NCI-H524 (cell line): ENCODE measurements at regions not wholly inside any gene's neighbourhood (a gene's known extent, or its start where the extent isn't known, plus 50 kb on each side); places are given as distances from the start of the nearest gene placed in this dataset.

Experiments
- DNase-seq, 2 experiments: peaks; one replicate each; lab custom pipeline; 2025; lab: John Stamatoyannopoulos, UW

DNA sequence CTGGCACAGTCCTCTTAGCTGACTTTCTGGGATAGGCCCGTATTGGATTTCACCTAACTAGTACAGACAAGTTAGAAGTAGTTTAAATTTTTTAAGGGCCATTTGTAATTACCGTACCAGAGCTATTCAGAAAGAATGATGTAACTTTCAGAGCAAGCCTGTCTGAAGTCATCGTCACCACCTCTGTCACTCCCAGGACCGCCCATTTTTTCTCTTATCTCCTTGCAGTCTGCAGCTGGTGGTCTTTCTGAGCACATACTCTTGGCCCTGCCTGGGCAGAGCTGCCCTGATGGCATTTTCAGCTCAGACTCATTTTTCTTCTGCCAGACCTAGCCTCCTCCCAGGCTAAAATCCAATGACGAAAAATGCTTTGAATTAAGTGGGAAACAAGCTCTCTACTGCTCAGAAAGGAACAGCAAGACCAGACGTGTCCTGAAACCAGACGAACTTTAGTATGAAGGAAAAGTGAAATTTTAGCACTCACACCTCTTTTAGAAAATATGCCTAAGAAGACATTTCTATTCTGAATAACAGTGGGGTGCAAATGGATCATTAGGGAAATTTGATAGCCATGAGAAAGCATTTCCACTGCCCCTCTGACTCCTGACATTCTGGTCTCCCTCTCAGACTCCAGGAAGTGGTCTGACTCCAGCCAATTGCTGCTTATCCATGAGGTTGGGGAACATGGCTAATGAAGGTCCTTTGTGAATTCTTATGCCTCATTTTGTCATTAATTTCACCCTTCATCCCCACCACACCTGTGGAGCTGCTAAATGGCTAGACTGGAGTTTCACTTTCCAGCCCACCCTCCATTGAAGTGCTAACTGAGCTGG lies 162.4 kb upstream of the GYPA start:
- no peak for DNase-seq

GRCh38 chr4:144304025-144304424 lies 163.5 kb upstream of the GYPA start:
- DNase-seq: no peak

GRCh38 chr4:144310535-144310934 lies 170.0 kb upstream of the GYPA start:
- DNase-seq: no peak

- no peak for DNase-seq
Observed at GRCh38 chr4:144313370-144313769, 172.9 kb upstream of the GYPA start.

DNA sequence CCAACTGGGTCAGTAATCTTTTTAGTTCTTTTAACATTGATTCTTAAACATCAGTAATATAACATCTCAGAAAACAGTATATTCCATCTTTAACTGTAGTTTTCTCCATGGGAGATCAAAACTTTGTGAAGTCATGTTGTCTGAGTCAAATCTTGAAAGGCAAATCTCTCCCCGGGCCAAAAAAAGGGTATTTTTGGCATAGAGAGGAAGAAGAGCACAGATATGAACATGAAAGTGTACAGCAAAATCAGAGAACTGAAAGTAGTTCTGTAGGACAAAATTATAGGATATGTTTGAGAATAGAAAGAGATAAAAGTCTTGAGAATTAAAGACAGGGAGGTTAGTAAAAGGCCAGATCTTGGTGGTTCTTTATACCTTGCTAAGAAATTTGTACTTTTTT lies 176.4 kb upstream of the GYPA start:
- no peak for DNase-seq

DNA sequence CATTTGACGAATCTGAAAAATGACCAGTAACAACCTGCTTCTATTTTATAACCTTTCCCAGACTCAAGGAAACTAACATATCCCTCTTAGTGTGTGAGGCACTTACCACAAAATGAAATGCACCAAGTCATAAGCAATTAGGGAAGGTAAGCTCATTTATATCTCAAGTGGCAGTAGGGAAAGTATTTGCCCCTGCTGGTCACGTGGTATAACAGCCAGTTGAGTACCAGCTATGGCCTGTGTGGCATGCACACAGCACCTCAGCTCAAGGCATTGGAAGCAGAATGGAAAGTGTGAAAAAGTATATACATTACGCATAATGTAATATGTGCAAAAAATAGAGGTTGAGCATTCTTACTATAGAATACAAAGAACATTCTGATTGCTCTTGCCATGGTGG lies 178.3 kb upstream of the GYPA start:
- DNase-seq: no peak

- DNase-seq: no peak
Observed at GRCh38 chr4:144336633-144337032, 196.1 kb upstream of the GYPA start.

DNA sequence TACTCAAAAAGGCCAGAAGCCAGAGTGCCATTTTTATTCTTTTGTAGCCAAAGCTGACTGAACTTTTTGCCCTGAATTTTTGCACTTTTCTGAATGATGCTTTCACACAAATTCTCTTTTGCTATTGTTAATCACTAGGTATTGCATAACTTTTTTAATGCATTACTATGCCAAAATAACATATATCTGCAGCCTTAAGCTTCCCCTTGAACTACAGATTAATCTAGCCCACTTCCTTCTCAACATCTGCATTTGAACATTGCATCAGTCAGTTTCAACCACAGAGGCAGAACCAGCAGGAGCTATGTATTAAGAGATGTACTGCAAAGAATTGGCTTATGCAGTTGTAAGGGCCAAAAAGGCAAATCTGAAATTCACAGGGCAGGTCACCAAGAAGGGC lies 197.6 kb upstream of the GYPA start:
- DNase-seq: no peak

- no peak for DNase-seq
Observed at GRCh38 chr4:144338834-144339233, 198.3 kb upstream of the GYPA start.

GRCh38 chr4:144340931-144341330 lies 200.4 kb upstream of the GYPA start:
- DNase-seq: no peak

DNA sequence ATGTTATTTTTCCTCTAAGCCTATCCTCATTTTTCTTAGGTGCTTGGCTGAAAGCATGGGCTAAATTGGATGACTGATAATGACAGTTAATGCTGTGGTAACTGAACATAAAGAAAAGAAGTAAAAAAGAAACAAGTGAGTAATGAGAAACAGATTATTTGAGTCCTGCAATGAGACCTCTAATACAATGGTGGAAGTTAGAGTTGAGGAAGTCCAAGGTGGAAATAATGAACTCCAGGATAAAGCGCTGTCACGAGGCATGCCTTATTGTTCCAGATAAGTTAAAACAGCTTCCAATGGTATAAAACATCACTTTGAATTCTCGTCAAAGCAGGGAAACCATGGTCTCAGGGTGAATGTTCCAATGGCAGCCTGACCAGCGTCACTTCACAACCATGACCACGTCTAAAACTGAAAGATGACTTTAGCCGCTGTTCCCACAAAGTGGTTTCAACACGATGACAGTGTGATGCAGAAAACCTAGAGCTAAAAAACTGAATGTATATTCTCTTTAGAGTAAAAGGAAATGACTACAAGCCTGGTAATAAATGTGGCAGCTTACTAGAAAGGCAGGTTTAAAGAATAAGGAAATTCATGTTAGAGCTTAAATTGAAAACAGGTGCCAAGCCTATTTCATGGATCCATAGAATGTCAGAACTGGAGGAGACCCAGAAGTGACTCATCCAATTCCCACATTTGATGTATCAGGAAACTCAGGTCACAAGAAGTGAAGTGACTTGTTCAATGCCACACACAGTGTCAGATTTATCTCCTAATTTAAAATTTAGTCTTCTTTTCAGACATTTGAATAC lies 202.6 kb upstream of the GYPA start:
- no peak for DNase-seq

DNA sequence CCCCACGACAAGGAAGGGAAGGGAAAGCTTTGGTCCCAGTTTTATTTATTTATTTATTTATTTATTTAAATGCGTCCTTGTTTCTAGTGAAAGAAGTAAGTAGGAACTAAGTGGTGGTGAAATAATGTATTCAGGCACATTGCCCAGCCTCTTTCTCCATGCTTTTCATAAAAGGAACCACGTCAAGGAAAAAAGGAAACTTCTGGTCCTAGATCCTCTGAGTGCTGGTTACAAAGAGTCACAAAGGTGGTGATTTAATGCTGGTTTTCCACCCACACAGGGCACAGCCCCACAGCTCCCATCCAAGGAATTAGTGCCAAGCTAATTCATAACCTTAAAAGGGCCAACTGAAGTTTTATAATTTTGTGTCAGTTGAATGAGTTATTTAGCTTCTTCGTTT lies 206.6 kb upstream of the GYPA start:
- no peak for DNase-seq

DNA sequence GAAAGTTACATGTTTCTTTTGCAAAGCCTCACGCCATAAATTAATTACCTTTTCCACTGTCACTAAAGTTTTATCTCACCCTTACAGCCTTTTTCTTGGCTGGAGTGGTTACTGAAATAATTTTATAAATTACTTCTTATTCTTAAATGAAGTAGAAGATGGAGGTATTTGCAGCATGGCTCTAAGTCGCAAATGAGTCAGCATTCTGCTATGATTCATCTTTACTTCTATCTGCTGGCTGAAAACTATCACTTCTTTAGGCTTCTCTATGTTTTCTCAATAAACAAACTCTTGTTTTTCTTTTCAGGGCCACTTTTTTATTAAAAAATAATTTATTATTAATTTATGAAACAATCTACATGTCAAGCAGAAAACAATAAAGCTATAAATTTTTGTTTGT lies 210.2 kb upstream of the GYPA start:
- DNase-seq: no peak

- DNase-seq: no peak
Observed at GRCh38 chr4:144351306-144351705, 210.8 kb upstream of the GYPA start.

GRCh38 chr4:144353292-144353691 lies 212.8 kb upstream of the GYPA start:
- no peak for DNase-seq

DNA sequence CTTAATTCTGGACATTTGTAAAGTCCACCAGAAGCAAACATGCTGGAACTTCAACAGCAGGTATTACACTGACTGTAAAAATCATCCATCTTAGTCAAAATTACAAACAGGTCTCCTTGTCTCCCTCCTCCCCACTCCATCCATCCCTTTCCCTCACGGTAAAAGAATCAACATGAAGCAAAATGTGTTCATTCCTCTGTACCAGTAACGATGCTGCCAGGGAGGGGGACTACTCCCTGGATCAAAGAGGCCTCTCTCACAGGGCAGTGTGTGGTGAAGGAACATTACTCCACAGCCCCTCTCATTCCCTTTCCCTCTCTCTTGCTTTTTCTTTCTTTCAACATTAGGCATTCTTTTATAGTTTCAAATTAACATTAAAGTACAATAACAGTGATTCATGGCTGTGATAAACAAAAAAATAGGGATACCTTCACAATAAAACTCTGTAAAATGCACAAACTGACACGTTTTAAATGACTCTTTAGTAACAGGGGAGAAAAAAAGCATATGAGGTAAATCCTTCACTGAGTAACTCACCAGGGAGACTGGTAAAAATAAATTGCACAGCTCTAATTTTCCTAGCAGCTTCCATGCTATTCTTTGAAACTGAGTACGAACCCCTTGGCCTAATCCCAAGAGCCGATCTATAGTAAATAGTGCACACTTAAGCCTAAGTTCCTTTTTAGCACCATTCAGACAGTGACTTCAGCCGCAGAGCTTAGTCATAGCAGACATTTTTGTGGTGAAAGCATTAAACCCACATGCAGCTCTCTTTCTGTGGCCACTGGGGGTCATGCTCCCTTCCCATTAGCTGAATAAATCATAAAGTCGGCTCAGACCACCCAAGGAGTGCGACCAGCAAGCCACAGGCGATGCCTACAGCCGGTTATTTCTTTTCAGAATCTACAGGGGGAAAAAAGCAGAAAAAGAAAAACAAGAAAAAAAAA lies 215.6 kb upstream of the GYPA start:
- DNase-seq: no peak

GRCh38 chr4:144356941-144357381 lies 216.4 kb upstream of the GYPA start:
- DNase-seq: no peak

GRCh38 chr4:144357975-144358374 lies 217.5 kb upstream of the GYPA start:
- no peak for DNase-seq

DNA sequence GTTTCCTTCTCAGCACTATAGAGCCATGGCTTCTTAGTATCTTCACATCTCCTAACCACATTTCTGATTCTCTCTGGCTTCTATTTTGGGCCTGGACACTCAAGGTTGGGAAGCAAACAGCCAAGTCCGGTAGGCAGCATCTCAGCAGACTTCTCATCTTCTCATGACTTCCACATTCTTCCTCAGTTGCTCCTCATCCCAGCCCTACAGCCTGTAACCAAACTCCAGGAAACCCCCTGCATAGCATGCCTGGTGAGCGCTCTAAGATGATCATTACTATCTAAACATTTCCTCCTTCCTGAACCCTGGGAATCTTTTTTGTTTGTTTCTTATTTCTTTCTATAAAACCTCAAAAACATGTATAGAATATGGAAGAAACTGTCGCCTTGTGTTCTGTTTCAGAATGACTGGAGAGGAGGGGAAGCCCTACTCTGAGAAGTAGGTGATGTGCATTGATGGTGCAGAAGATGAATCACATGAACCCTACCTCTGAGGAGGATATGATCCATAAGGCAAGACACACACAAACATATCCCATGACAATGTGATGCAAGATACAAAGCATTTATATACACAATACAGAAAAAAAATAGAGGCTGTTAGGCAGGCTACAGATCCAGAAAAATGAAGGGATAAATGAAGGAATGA lies 219.8 kb upstream of the GYPA start:
- no peak for DNase-seq

GRCh38 chr4:144362366-144362765 lies 221.8 kb upstream of the GYPA start:
- no peak for DNase-seq

GRCh38 chr4:144363890-144364289 lies 223.4 kb upstream of the GYPA start:
- no peak for DNase-seq

DNA sequence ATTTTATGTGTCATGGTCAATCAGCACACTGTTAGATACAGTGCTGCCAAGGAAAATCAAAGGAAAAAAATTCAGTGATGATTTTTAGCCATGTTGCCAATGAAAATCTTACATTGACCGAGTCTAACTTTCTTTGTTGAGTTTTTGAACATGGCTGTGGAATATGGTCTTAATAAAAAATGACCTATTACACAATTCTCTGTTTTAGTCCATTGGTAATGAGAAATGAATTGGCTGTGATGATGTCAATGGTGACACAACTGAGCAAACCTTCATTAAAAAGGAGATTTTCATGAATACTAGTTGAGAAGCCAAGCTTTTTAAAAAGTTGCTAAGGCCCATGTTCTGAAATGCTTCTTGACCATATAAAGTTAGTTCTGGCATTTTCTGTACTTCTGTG lies 225.9 kb upstream of the GYPA start:
- no peak for DNase-seq
